Right lobe of liver (tissue), 6 donors: ENCODE measurements at regions not wholly inside any gene's neighbourhood (a gene's known extent, or its start where the extent isn't known, plus 50 kb on each side); places are given as distances from the start of the nearest gene placed in this dataset.
"Not testable (repeated sequence)": the region's sequence is repeated elsewhere in the genome, so short reads cannot be mapped to it uniquely, and the experiment has no call there.

ENCODE experiments used
- ATAC-seq, 4 donors: fragments of 200-7000 bp; cut with Tn5 transposase; one replicate each; pipeline ENCODE4 v1.9.1; 2020; ENCODE audit warnings: mild to moderate bottlenecking in 4 of 4, moderate library complexity in 4 of 4
- DNase-seq, 3 donors: peaks; one replicate each; pipeline ENCODE4 v3.0.0-alpha.2; 2020
- H3K27ac ChIP-seq, 3 donors: fragments of 200-600 bp; one replicate each; pipeline ENCODE4 v1.8.0; 2022
- H3K27me3 ChIP-seq, 2 donors: fragments of 200-600 bp; one replicate each; pipeline ENCODE4 v1.8.0; 2022
- H3K36me3 ChIP-seq, 4 donors: fragments of 200-600 bp; sonication (generic) in 1 of 4; one replicate each; pipeline versions ENCODE4 v1.5.1 to v1.8.0; 2017 to 2022; ENCODE audit warnings: control low read depth in 1 of 4
- H3K4me1 ChIP-seq, 4 donors: fragments of 200-600 bp; sonication (generic) in 1 of 4; one replicate each; pipeline versions ENCODE4 v1.5.1 to v1.8.0; 2017 to 2022; ENCODE audit warnings: control low read depth in 1 of 4
- H3K4me3 ChIP-seq, 3 donors: fragments of 200-600 bp; one replicate each; pipeline ENCODE4 v1.8.0; 2022
- H3K9me3 ChIP-seq, 4 donors: fragments of 200-600 bp; sonication (generic) in 1 of 4; one replicate each; pipeline versions ENCODE4 v1.5.1 to v1.8.0; 2017 to 2022; ENCODE audit warnings: control low read depth in 1 of 4
- CTCF ChIP-seq, 4 donors: fragments of 200-600 bp in 3 of 4; fragments of 450-650 bp in 1 of 4; IDR thresholded peaks; one replicate each; pipeline versions ENCODE4 v1.5.1 to v1.8.0; 2016 to 2022; ENCODE audit warnings: antibody characterized with exemption in 4 of 4, mild to moderate bottlenecking in 2 of 4
- POLR2A ChIP-seq: fragments of 450-650 bp; IDR thresholded peaks from one replicate; pipeline ENCODE4 v1.6.1; 2017; ENCODE audit warnings: antibody characterized with exemption, mild to moderate bottlenecking
- WGBS: methylation state at CpG from one replicate; pipeline ENCODE4 v1.1.6; 2018; ENCODE audit warnings: low coverage, low lambda C conversion rate; ENCODE audit not compliant: insufficient coverage; ENCODE audit errors: missing lambda C conversion rate; 5-methylcytosine and 5-hydroxymethylcytosine counted together
- intact Hi-C, 2 donors: fragments of 100-400 bp; cut with DNase I; formaldehyde crosslinking; loops; one replicate each; pipeline versions ENCODE4 v1.11.2 to v1.14.1; 2022
- donor health status: DM: no; HTN: yes; CAD: no.
- donor health status: DM: no; HTN: no; CAD: no.
- donor health status: DM: no; HTN: no; CAD: no.
- donor health status: DM: no; HTN: yes; CAD: no.
- donor health status: DM: no; HTN: yes; CAD: no.

GRCh38 chrY:18891994-18892393, 118.5 kb upstream of the HSFY2 start:
- ATAC-seq (no peak), DNase-seq (no peak)
- Histone ChIP-seq H3K9me3 (no peaks in the 10 kb centered on the region), H3K4me3 (no peak overlapping the region), H3K4me1 (no peaks in the 10 kb centered on the region), H3K36me3 (no peaks in the 10 kb centered on the region), H3K27me3 (no peaks in the 10 kb centered on the region), H3K27ac (no peak overlapping the region)
- TF ChIP-seq CTCF (IDR thresholded peaks at IDR 0.05) = no peak
- TF ChIP-seq POLR2A = no peak
- intact Hi-C loops = no loop called here
- no CpG with 5 or more reads among the region's 4 CpGs for WGBS

GRCh38 chrY:18889548-18889947, 116.0 kb upstream of the HSFY2 start:
- no peaks in the 10 kb centered on the region for H3K27me3 ChIP-seq
- no peak overlapping the region for H3K27ac ChIP-seq
- WGBS = no CpG with 5 or more reads among the region's 2 CpGs
- H3K4me1 ChIP-seq = no peaks in the 10 kb centered on the region
- H3K9me3 ChIP-seq = no peaks in the 10 kb centered on the region
- intact Hi-C loops = no loop called here
- no peak for DNase-seq
- H3K4me3 ChIP-seq = no peak overlapping the region
- TF ChIP-seq POLR2A (no peak), CTCF (IDR thresholded peaks at IDR 0.05) (no peak)
- ATAC-seq = no peak
- no peaks in the 10 kb centered on the region for H3K36me3 ChIP-seq

- H3K9me3 ChIP-seq = no peaks in the 10 kb centered on the region
- no peaks in the 10 kb centered on the region for H3K4me1 ChIP-seq
- no peaks in the 10 kb centered on the region for H3K36me3 ChIP-seq
- intact Hi-C loops = no loop called here
- DNase-seq (no peak), ATAC-seq (no peak)
- no peaks in the 10 kb centered on the region for H3K27me3 ChIP-seq
- TF ChIP-seq CTCF (IDR thresholded peaks at IDR 0.05) (no peak), POLR2A (no peak)
- H3K4me3 ChIP-seq = no peak overlapping the region
- WGBS = no CpG with 5 or more reads among the region's 2 CpGs
- no peak overlapping the region for H3K27ac ChIP-seq
Measured at GRCh38 chrY:18884748-18885147, 111.2 kb upstream of the HSFY2 start.

- ATAC-seq, H3K4me3 ChIP-seq, H3K9me3 ChIP-seq, DNase-seq, H3K27ac ChIP-seq, H3K27me3 ChIP-seq, H3K4me1 ChIP-seq, H3K36me3 ChIP-seq, intact Hi-C loops: not testable (repeated sequence)
- WGBS = no CpG with 5 or more reads among the region's 6 CpGs
Measured at GRCh38 chrY:18869145-18869544, 95.6 kb upstream of the HSFY2 start.

- H3K4me1 ChIP-seq, ATAC-seq, H3K27ac ChIP-seq, H3K4me3 ChIP-seq, H3K9me3 ChIP-seq, DNase-seq, H3K36me3 ChIP-seq, intact Hi-C loops, H3K27me3 ChIP-seq: not testable (repeated sequence)
- no CpG with 5 or more reads among the region's 3 CpGs for WGBS
Measured at GRCh38 chrY:18866887-18867551, 93.5 kb upstream of the HSFY2 start.

GRCh38 chrY:18860856-18861255, 87.3 kb upstream of the HSFY2 start:
- DNase-seq, H3K36me3 ChIP-seq, H3K9me3 ChIP-seq, H3K27me3 ChIP-seq, intact Hi-C loops, H3K27ac ChIP-seq, H3K4me1 ChIP-seq, H3K4me3 ChIP-seq: not testable (repeated sequence)
- peak in 1 of 4 donors; percentile 53 for ATAC-seq
- no CpG with 5 or more reads among the region's 3 CpGs for WGBS

- H3K36me3 ChIP-seq, H3K27me3 ChIP-seq, ATAC-seq, H3K4me1 ChIP-seq, H3K4me3 ChIP-seq, DNase-seq, H3K9me3 ChIP-seq, intact Hi-C loops, H3K27ac ChIP-seq: not testable (repeated sequence)
- WGBS = no CpG with 5 or more reads among the region's 2 CpGs
Measured at GRCh38 chrY:18858484-18859191, 85.1 kb upstream of the HSFY2 start.

GRCh38 chrY:18855184-18855583, 81.6 kb upstream of the HSFY2 start:
- H3K4me1 ChIP-seq, intact Hi-C loops, H3K9me3 ChIP-seq, H3K36me3 ChIP-seq, H3K27me3 ChIP-seq, DNase-seq, H3K27ac ChIP-seq, H3K4me3 ChIP-seq, ATAC-seq: not testable (repeated sequence)
- no CpG with 5 or more reads among the region's 2 CpGs for WGBS

GRCh38 chrY:18853323-18853722, 79.8 kb upstream of the HSFY2 start:
- H3K27ac ChIP-seq, H3K27me3 ChIP-seq, intact Hi-C loops, H3K4me1 ChIP-seq, H3K9me3 ChIP-seq, ATAC-seq, DNase-seq, H3K4me3 ChIP-seq, H3K36me3 ChIP-seq: not testable (repeated sequence)
- WGBS = no CpG with 5 or more reads among the region's 4 CpGs
